Upper lobe of right lung (tissue), 1 donor: ENCODE measurements at regions not wholly inside any gene's neighbourhood (a gene's known extent, or its start where the extent isn't known, plus 50 kb on each side); places are given as distances from the start of the nearest gene placed in this dataset.

Experiments
- ATAC-seq: fragments of 200-7000 bp; cut with Tn5 transposase; one replicate; pipeline ENCODE4 v1.9.1; 2020; ENCODE audit warnings: mild to moderate bottlenecking, moderate library complexity
- DNase-seq: peaks from one replicate; pipeline ENCODE4 v3.0.0-alpha.2; 2020
- H3K27ac ChIP-seq: fragments of 200-600 bp; one replicate; pipeline ENCODE4 v1.8.0; 2022
- H3K27me3 ChIP-seq: fragments of 200-600 bp; one replicate; pipeline ENCODE4 v1.8.0; 2022; ENCODE audit warnings: mild to moderate bottlenecking
- H3K36me3 ChIP-seq: fragments of 200-600 bp; one replicate; pipeline ENCODE4 v1.8.0; 2022
- H3K4me1 ChIP-seq: fragments of 200-600 bp; one replicate; pipeline ENCODE4 v1.8.0; 2022
- H3K4me3 ChIP-seq: fragments of 200-600 bp; one replicate; pipeline ENCODE4 v1.8.0; 2022; ENCODE audit warnings: mild to moderate bottlenecking
- H3K9me3 ChIP-seq: fragments of 200-600 bp; one replicate; pipeline ENCODE4 v1.8.0; 2022
- CTCF ChIP-seq: fragments of 200-600 bp; IDR thresholded peaks from one replicate; pipeline ENCODE4 v1.8.0; 2022; ENCODE audit warnings: antibody characterized with exemption
- intact Hi-C: fragments of 100-400 bp; cut with DNase I; formaldehyde crosslinking; loops from one replicate; pipeline ENCODE4 v1.11.0; 2022
- donor health status: DM: no; HTN: yes; CAD: no; lungs with severe emphysema.

DNA sequence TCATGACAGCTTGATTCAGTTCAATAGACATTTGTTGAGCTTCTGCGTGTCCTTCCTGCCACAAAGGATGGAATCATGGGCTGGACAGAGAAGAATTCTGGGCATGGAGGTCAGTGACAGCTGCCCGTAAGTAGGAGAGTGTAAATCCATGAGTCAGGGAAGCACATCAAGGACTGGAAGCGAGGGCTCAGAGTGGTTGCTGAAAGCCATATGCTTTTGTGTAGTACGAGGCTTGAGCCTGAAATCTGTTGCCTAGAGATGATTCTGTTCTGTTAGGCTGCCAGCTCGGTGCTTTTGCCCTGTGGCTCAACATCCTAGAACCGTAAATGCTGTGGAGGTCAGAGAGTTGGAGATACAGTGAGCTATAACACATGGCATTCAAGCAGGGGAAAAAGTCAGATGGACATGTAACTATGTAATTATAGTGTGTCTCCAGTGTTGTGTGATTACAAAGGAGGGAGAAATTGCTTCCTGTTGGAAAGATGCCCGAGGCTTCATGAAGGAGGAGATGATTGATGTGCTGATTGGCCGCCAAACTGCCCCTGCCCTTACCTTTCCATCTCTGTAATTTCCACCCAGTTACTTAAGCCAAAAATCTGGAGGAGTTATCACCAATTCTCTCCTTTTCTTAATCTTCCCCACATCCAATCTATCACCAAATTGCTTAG, 92.8 kb upstream of the CACNA1E start:
- DNase-seq, result no peak
- intact Hi-C loops, result no loop called here
- H3K36me3 ChIP-seq, result no peaks in the 10 kb centered on the region
- ATAC-seq, result no peak
- no peak overlapping the region for H3K27ac ChIP-seq
- H3K4me3 ChIP-seq, result no peak overlapping the region
- no peak for TF ChIP-seq CTCF
- no peaks in the 10 kb centered on the region for H3K27me3 ChIP-seq
- H3K9me3 ChIP-seq, result no peaks in the 10 kb centered on the region
- H3K4me1 ChIP-seq, result no peaks in the 10 kb centered on the region

GRCh38 chr1:181391301-181391900, 91.9 kb upstream of the CACNA1E start:
- no peaks in the 10 kb centered on the region for H3K27me3 ChIP-seq
- intact Hi-C loops, result no loop called here
- H3K9me3 ChIP-seq, result no peaks in the 10 kb centered on the region
- no peak for TF ChIP-seq CTCF
- H3K4me1 ChIP-seq, result no peaks in the 10 kb centered on the region
- ATAC-seq (no peak), DNase-seq (no peak)
- no peaks in the 10 kb centered on the region for H3K36me3 ChIP-seq
- no peak overlapping the region for H3K27ac ChIP-seq
- no peak overlapping the region for H3K4me3 ChIP-seq

- no peak for DNase-seq
- no peaks in the 10 kb centered on the region for H3K4me1 ChIP-seq
- intact Hi-C loops, result no loop called here
- H3K4me3 ChIP-seq, result no peak overlapping the region
- no peaks in the 10 kb centered on the region for H3K9me3 ChIP-seq
- no peak overlapping the region for H3K27ac ChIP-seq
- ATAC-seq, result no peak
- no peak for TF ChIP-seq CTCF
- H3K27me3 ChIP-seq, result no peaks in the 10 kb centered on the region
- no peaks in the 10 kb centered on the region for H3K36me3 ChIP-seq
Measured at GRCh38 chr1:181392133-181392532, 91.2 kb upstream of the CACNA1E start.

GRCh38 chr1:181392613-181393220, 90.6 kb upstream of the CACNA1E start:
- DNase-seq, result no peak
- intact Hi-C loops, result no loop called here
- H3K27me3 ChIP-seq, result no peaks in the 10 kb centered on the region
- H3K9me3 ChIP-seq, result no peaks in the 10 kb centered on the region
- no peak for TF ChIP-seq CTCF
- H3K27ac ChIP-seq, result no peak overlapping the region
- no peaks in the 10 kb centered on the region for H3K36me3 ChIP-seq
- H3K4me3 ChIP-seq, result no peak overlapping the region
- no peak for ATAC-seq
- no peaks in the 10 kb centered on the region for H3K4me1 ChIP-seq

DNA sequence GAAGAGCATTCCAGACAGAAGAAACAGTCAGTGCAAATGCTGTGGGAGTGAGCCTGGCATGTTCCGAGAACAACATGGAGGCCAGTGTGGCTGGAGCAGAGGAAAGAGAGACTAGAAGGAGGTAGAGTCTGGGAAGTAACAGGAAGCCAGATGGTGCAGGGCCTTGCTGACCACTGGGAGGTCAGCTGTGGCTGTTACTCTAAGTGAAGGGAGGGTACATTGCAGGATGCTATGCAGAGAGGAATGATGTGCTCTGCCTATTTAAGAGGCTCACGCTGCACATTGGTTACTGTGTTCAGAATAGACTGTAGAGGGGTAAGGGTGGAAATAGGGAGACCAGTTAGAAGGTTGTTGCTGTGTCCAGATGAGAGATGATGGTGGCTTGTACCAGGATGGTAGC, 88.6 kb upstream of the CACNA1E start:
- DNase-seq (no peak), ATAC-seq (no peak)
- no peak overlapping the region for H3K27ac ChIP-seq
- intact Hi-C loops, result no loop called here
- no peak overlapping the region for H3K4me3 ChIP-seq
- no peaks in the 10 kb centered on the region for H3K4me1 ChIP-seq
- no peak for TF ChIP-seq CTCF
- H3K27me3 ChIP-seq, result no peaks in the 10 kb centered on the region
- no peaks in the 10 kb centered on the region for H3K9me3 ChIP-seq
- H3K36me3 ChIP-seq, result no peaks in the 10 kb centered on the region
